Neural crest cell (in vitro differentiated cells): ENCODE measurements at regions not wholly inside any gene's neighbourhood (a gene's known extent, or its start where the extent isn't known, plus 50 kb on each side); places are given as distances from the start of the nearest gene placed in this dataset.

ENCODE experiments used
- DNase-seq: peaks from one replicate; pipeline ENCODE4 v3.0.0; 2021; ENCODE audit warnings: low read depth, mixed read lengths, low spot score
- H3K27ac Mint-ChIP-seq: one replicate; pipeline ENCODE4 v1.8.0; 2021; ENCODE audit warnings: mild to moderate bottlenecking, mixed read lengths; ENCODE audit not compliant: unreplicated experiment
- H3K27me3 Mint-ChIP-seq: 2 replicates; pipeline ENCODE4 v1.8.0; 2021; ENCODE audit warnings: low read depth, mild to moderate bottlenecking, mixed read lengths
- H3K36me3 Mint-ChIP-seq: 2 replicates; pipeline ENCODE4 v1.8.0; 2021; ENCODE audit warnings: low read depth, mild to moderate bottlenecking, mixed read lengths
- H3K4me1 Mint-ChIP-seq: 2 replicates; pipeline ENCODE4 v1.8.0; 2021; ENCODE audit warnings: mixed read lengths
- H3K4me3 Mint-ChIP-seq: one replicate; pipeline ENCODE4 v1.8.0; 2021; ENCODE audit warnings: mild to moderate bottlenecking, mixed read lengths
- H3K9me3 Mint-ChIP-seq: 2 replicates; pipeline ENCODE4 v1.8.0; 2021; ENCODE audit warnings: mixed read lengths
- CTCF ChIP-seq: fragments of 200-600 bp; sonication (generic); conservative IDR thresholded peaks from 2 replicates; pipeline ENCODE4 v1.5.0; 2021; ENCODE audit warnings: antibody characterized with exemption, mild to moderate bottlenecking

DNA sequence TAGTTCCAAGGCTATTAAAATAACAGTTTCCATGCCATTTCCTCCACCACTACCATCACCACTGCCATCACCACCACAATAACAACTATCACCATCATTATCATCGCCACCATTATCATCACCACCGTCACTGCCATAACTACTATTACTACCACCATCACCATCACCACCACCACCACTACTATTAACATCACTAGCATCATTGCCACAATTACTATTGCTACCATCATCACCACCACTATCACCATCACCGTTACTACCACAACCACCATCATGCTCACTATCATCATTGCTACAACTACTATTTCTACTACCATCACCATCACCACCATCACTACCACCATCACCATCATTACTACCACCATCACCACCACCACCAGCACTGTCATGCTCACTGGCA lies 185.9 kb upstream of the MAF start:
- no peak overlapping the region for H3K27ac Mint-ChIP-seq
- TF ChIP-seq CTCF: no peak

DNA sequence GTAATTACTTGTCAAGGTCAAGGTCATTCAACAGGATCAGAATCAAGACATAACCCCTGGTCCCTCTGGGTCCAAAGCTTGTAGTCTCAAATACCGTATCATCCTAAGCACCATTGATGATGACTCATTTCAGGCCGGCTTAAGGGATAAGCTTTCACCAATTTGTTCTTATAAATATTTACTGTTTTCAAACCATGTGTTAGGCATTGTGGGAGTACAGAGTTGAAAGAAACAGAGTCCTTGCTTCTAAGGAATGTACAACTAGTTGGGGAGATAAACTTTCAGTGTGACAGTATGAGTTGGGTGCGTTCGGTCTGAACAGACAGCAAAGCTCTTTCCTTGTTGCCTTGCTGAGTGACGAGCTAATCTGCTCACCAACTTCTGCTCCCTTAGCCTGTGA lies 183.5 kb upstream of the MAF start:
- H3K9me3 Mint-ChIP-seq: no peaks in the 10 kb centered on the region
- H3K27ac Mint-ChIP-seq: no peak overlapping the region
- DNase-seq: no peak
- peaks cover 3% of the 10 kb centered on the region for H3K27me3 Mint-ChIP-seq
- TF ChIP-seq CTCF: no peak
- no peaks in the 10 kb centered on the region for H3K36me3 Mint-ChIP-seq
- no peak overlapping the region for H3K4me3 Mint-ChIP-seq
- H3K4me1 Mint-ChIP-seq: no peaks in the 10 kb centered on the region

More for the DNA sequence above, 185.9 kb upstream of the MAF start:
- no peaks in the 10 kb centered on the region for H3K36me3 Mint-ChIP-seq
- no peak overlapping the region for H3K4me3 Mint-ChIP-seq
- no peaks in the 10 kb centered on the region for H3K9me3 Mint-ChIP-seq
- no peak for DNase-seq
- H3K27me3 Mint-ChIP-seq: peaks cover 9% of the 10 kb centered on the region
- no peaks in the 10 kb centered on the region for H3K4me1 Mint-ChIP-seq

GRCh38 chr16:79777679-79778078 lies 177.1 kb upstream of the MAF start:
- Mint-ChIP-seq H3K27me3 (peaks cover 2% of the 10 kb centered on the region), H3K36me3 (no peaks in the 10 kb centered on the region), H3K4me3 (no peak overlapping the region), H3K4me1 (no peaks in the 10 kb centered on the region), H3K9me3 (no peaks in the 10 kb centered on the region), H3K27ac (no peak overlapping the region)
- no peak for TF ChIP-seq CTCF
- no peak for DNase-seq

GRCh38 chr16:79776243-79776847 lies 175.8 kb upstream of the MAF start:
- DNase-seq: no peak
- peaks cover 2% of the 10 kb centered on the region for H3K27me3 Mint-ChIP-seq
- H3K4me3 Mint-ChIP-seq: no peak overlapping the region
- H3K27ac Mint-ChIP-seq: no peak overlapping the region
- peak; percentile 25 for TF ChIP-seq CTCF
- no peaks in the 10 kb centered on the region for H3K4me1 Mint-ChIP-seq
- no peaks in the 10 kb centered on the region for H3K36me3 Mint-ChIP-seq
- no peaks in the 10 kb centered on the region for H3K9me3 Mint-ChIP-seq

DNA sequence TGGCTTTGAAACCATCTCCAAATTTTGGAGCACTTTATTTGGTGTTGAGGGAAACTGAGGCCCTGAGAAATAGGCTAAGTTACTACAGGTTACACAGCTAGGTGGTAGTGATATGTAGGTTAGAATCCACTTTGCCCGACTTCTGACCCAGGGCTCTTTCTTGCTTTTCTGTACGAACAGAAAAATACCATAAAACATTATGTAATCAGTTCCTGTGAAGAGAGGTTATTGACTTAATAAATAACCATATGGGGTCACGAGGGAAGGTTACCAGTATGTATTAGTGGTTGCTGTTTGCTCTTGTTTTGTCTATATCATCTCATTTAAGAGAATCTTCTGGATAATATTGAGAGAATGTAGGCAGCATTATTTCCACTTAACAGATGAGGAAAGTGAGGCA lies 172.2 kb upstream of the MAF start:
- Mint-ChIP-seq H3K27me3 (peaks cover 2% of the 10 kb centered on the region), H3K4me3 (no peak overlapping the region), H3K9me3 (no peaks in the 10 kb centered on the region), H3K27ac (no peak overlapping the region), H3K4me1 (peaks cover 32% of the 10 kb centered on the region), H3K36me3 (no peaks in the 10 kb centered on the region)
- no peak for TF ChIP-seq CTCF
- DNase-seq: no peak
